ENCODE measurements at regions not wholly inside any gene's neighbourhood (a gene's known extent, or its start where the extent isn't known, plus 50 kb on each side); places are given as distances from the start of the nearest gene placed in this dataset.
"Not testable (repeated sequence)": the region's sequence is repeated elsewhere in the genome, so short reads cannot be mapped to it uniquely, and the experiment has no call there.

DNA sequence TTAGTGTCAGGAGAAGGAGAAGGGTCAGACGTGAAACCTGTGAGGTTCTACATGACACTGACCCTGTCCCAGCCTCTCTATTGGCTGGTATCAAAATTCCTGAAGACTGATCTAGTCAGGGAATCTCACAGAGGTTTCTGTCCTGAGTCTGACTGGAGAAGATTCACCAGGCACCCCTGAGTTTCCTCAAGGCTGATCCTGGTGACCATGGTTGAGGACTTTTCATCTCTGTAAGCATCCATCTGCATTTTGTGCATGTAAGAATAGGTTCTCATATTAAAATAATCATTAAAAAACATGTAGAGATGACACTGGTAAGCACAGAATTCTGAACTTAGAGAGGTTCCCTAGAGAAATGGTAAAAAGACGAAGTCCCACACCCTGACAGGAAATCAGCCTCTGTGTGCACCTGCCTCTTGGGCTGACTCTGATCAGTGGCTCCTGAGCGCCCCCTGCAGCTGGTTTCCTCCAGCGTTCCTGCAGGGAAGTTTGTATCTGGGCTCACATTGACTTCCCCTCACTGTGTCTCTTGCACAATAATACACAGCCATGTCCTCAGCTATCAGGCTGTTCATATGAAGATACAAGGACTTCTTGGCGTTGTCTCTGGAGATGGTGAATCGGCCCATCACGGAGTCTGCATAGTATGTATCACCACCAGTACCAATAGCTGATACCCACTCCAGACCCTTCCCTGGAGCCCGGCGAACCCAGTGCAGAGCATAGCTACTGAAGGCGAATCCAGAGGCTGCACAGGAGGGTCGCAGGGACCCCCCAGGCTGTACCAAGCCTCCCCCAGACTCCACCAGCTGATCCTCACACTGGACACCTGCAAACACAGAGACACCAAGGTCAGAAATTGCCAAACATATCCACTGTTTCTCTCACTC, 991.9 kb downstream of the TMEM121 start:
- WGBS, 2 donors: 51 to 58% methylated on average over 10 to 11 of the region's 11 CpGs
- H3K36me3 ChIP-seq: no peaks in the 10 kb centered on the region
- intact Hi-C loops (cut with DNase I): no loop called here
- no peaks in the 10 kb centered on the region for H3K27me3 ChIP-seq
- H3K4me1 ChIP-seq: no peaks in the 10 kb centered on the region
- no peaks in the 10 kb centered on the region for H3K9me3 ChIP-seq
- DNase-seq: peak in 1 of 2 donors; percentile 9
- no peak overlapping the region for H3K4me3 ChIP-seq (replicated peaks in 1 of 3)
- TF ChIP-seq, protein P1, sequence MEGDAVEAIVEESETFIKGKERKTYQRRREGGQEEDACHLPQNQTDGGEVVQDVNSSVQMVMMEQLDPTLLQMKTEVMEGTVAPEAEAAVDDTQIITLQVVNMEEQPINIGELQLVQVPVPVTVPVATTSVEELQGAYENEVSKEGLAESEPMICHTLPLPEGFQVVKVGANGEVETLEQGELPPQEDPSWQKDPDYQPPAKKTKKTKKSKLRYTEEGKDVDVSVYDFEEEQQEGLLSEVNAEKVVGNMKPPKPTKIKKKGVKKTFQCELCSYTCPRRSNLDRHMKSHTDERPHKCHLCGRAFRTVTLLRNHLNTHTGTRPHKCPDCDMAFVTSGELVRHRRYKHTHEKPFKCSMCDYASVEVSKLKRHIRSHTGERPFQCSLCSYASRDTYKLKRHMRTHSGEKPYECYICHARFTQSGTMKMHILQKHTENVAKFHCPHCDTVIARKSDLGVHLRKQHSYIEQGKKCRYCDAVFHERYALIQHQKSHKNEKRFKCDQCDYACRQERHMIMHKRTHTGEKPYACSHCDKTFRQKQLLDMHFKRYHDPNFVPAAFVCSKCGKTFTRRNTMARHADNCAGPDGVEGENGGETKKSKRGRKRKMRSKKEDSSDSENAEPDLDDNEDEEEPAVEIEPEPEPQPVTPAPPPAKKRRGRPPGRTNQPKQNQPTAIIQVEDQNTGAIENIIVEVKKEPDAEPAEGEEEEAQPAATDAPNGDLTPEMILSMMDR (IDR thresholded peaks at IDR 0.05): no peak
- TF ChIP-seq POLR2A (IDR thresholded peaks at IDR 0.05): no peak
- H3K27ac ChIP-seq: no peak overlapping the region

DNA sequence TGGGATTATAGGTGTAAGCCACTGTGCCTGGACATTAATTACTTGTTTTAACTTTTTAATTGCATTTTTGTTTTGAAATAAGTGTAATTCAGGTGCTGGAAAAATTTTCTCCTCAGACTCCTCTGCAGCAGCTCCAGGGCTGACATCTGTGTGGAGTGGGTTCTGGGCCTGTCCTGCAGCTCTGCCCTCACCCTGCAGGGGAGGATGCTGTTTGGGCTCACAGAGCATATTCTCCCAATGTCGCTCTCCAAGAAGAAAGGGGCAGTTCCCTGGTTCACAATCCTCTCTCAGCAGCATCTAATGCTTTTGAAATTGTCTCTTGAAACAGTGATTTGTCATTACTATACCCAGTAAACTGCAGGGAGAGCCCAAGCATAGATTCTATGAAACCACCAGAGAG, 995.7 kb downstream of the TMEM121 start:
- H3K9me3 ChIP-seq; H3K4me3 ChIP-seq (replicated peaks in 1 of 3); H3K27me3 ChIP-seq; H3K27ac ChIP-seq; DNase-seq; H3K36me3 ChIP-seq; H3K4me1 ChIP-seq; intact Hi-C loops (cut with DNase I): not testable (repeated sequence)
- WGBS, 2 donors: 50 to 55% methylated on average over 1 of the region's 1 CpG

DNA sequence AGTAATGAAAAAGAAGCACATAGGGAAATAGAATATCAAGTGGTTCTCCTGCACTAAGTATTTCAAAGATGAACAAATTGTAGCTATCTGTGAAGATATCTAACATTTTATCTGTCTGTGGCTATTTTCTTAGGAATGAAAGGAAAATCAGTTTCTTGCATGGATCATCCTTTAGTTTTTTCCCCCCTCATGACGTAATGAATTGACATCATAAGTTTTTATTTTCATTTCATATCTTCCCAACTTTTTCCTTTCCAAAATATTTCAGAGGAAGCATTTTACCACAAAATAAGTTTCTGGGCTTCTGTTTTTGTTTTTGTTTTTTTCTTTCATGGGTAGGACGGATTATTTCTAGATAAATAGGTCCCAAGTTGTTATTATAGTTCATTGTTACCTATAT, 996.6 kb downstream of the TMEM121 start:
- H3K4me3 ChIP-seq (replicated peaks in 1 of 3): no peak overlapping the region
- H3K27me3 ChIP-seq: no peaks in the 10 kb centered on the region
- H3K27ac ChIP-seq: no peak overlapping the region
- no peaks in the 10 kb centered on the region for H3K4me1 ChIP-seq
- no peak for DNase-seq
- no peak for TF ChIP-seq POLR2A (IDR thresholded peaks at IDR 0.05)
- TF ChIP-seq, protein P1 (IDR thresholded peaks at IDR 0.05): no peak
- WGBS, 2 donors: 4 to 15% methylated on average over 2 of the region's 2 CpGs
- intact Hi-C loops (cut with DNase I): no loop called here
- H3K9me3 ChIP-seq: no peaks in the 10 kb centered on the region
- no peaks in the 10 kb centered on the region for H3K36me3 ChIP-seq

DNA sequence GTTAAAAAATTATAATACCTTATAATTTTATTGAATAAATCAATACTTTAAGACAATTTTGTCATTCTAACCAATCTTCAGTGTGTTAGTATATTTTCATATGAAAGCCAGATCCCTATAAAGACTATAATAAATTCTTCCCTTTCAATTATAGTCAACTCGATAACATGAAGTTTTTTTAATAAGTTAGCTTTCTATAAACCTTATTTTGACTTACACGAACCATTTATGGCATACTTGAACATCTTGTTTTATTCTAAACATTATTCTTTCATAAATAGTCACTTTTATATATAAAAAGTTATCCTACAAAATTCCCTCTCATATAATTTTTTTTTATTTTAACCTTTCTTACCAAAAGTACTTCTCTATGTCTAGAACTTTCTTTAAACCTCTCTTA, 1002.3 kb downstream of the TMEM121 start:
- WGBS, 2 donors: 44 to 54% methylated on average over 2 of the region's 2 CpGs
- no peak for DNase-seq
- H3K9me3 ChIP-seq: no peaks in the 10 kb centered on the region
- TF ChIP-seq, protein P1 (IDR thresholded peaks at IDR 0.05): no peak
- TF ChIP-seq POLR2A (IDR thresholded peaks at IDR 0.05): no peak
- no peak overlapping the region for H3K27ac ChIP-seq
- H3K36me3 ChIP-seq: no peaks in the 10 kb centered on the region
- intact Hi-C loops (cut with DNase I): no loop called here
- no peaks in the 10 kb centered on the region for H3K27me3 ChIP-seq
- no peak overlapping the region for H3K4me3 ChIP-seq (replicated peaks in 1 of 3)
- H3K4me1 ChIP-seq: no peaks in the 10 kb centered on the region

DNA sequence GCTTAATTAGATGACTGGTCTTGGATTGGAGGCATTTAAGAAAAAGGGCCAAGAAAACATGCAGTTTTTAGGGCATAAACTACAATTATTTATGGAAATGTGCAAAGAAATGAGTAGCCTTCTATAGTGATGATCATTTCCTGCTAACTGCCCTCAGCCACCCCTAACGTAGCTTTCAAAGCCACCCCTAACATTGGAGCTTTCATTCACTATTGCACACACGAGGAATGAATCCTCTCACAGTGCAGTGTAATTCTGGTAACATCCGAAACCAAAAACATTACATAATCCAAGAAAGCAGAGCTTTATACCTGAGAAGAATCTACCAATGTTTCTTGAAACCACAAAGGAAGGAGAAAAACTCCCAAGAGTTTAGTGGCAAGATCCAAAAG, 1003.6 kb downstream of the TMEM121 start:
- Histone ChIP-seq H3K36me3 (no peaks in the 10 kb centered on the region), H3K4me3 (replicated peaks in 1 of 3) (no peak overlapping the region), H3K27me3 (no peaks in the 10 kb centered on the region), H3K4me1 (no peaks in the 10 kb centered on the region), H3K9me3 (no peaks in the 10 kb centered on the region), H3K27ac (no peak overlapping the region)
- intact Hi-C loops (cut with DNase I): no loop called here
- no peak for TF ChIP-seq POLR2A (IDR thresholded peaks at IDR 0.05)
- TF ChIP-seq, protein P1 (IDR thresholded peaks at IDR 0.05): no peak
- no peak for DNase-seq
- WGBS, 2 donors: 75 to 82% methylated on average over 3 of the region's 3 CpGs
